HG02981 (cell line): ENCODE measurements at regions not wholly inside any gene's neighbourhood (a gene's known extent, or its start where the extent isn't known, plus 50 kb on each side); places are given as distances from the start of the nearest gene placed in this dataset.

Experiments
- ATAC-seq: cut with Tn5 transposase; IDR thresholded peaks from one replicate; pipeline ENCODE4 v1.9.1; 2021; ENCODE audit warnings: mild to moderate bottlenecking, moderate library complexity; ENCODE audit not compliant: unreplicated experiment

- ATAC-seq, result no peak
Measured at GRCh38 chr6:139650941-139651340, 276.5 kb upstream of the CITED2 start.

- ATAC-seq, result no peak
Measured at GRCh38 chr6:139649732-139650131, 275.3 kb upstream of the CITED2 start.

GRCh38 chr6:139649128-139649527 lies 274.7 kb upstream of the CITED2 start:
- no peak for ATAC-seq

- ATAC-seq, result no peak
Measured at GRCh38 chr6:139648430-139649000, 274.1 kb upstream of the CITED2 start.

GRCh38 chr6:139647841-139648240 lies 273.4 kb upstream of the CITED2 start:
- no peak for ATAC-seq

GRCh38 chr6:139647016-139647415 lies 272.6 kb upstream of the CITED2 start:
- ATAC-seq, result no peak

GRCh38 chr6:139644821-139645220 lies 270.4 kb upstream of the CITED2 start:
- no peak for ATAC-seq

- no peak for ATAC-seq
Measured at GRCh38 chr6:139643986-139644385, 269.5 kb upstream of the CITED2 start.

- no peak for ATAC-seq
Measured at GRCh38 chr6:139642346-139642745, 267.9 kb upstream of the CITED2 start.

- ATAC-seq, result no peak
Measured at GRCh38 chr6:139641376-139641775, 266.9 kb upstream of the CITED2 start.

GRCh38 chr6:139640921-139641320 lies 266.5 kb upstream of the CITED2 start:
- ATAC-seq, result no peak

GRCh38 chr6:139640448-139640847 lies 266.0 kb upstream of the CITED2 start:
- peak; percentile 92 for ATAC-seq

- no peak for ATAC-seq
Measured at GRCh38 chr6:139639507-139639906, 265.1 kb upstream of the CITED2 start.

GRCh38 chr6:139638179-139638941 lies 263.9 kb upstream of the CITED2 start:
- ATAC-seq, result no peak

GRCh38 chr6:139637766-139638165 lies 263.3 kb upstream of the CITED2 start:
- ATAC-seq, result no peak

- no peak for ATAC-seq
Measured at GRCh38 chr6:139636391-139636790, 261.9 kb upstream of the CITED2 start.

GRCh38 chr6:139635401-139636130 lies 261.1 kb upstream of the CITED2 start:
- ATAC-seq, result no peak

GRCh38 chr6:139632840-139633239 lies 258.4 kb upstream of the CITED2 start:
- ATAC-seq, result no peak

GRCh38 chr6:139628270-139628669 lies 253.8 kb upstream of the CITED2 start:
- ATAC-seq, result no peak

- no peak for ATAC-seq
Measured at GRCh38 chr6:139627091-139627490, 252.6 kb upstream of the CITED2 start.

GRCh38 chr6:139625998-139626975 lies 251.8 kb upstream of the CITED2 start:
- ATAC-seq, result no peak
